Pons (tissue), 1 donor: ENCODE measurements at regions not wholly inside any gene's neighbourhood (a gene's known extent, or its start where the extent isn't known, plus 50 kb on each side); places are given as distances from the start of the nearest gene placed in this dataset.

Experiments used
- DNase-seq: peaks from one replicate; pipeline ENCODE4 v3.0.0-alpha.2; 2016; ENCODE audit warnings: low spot score

DNA sequence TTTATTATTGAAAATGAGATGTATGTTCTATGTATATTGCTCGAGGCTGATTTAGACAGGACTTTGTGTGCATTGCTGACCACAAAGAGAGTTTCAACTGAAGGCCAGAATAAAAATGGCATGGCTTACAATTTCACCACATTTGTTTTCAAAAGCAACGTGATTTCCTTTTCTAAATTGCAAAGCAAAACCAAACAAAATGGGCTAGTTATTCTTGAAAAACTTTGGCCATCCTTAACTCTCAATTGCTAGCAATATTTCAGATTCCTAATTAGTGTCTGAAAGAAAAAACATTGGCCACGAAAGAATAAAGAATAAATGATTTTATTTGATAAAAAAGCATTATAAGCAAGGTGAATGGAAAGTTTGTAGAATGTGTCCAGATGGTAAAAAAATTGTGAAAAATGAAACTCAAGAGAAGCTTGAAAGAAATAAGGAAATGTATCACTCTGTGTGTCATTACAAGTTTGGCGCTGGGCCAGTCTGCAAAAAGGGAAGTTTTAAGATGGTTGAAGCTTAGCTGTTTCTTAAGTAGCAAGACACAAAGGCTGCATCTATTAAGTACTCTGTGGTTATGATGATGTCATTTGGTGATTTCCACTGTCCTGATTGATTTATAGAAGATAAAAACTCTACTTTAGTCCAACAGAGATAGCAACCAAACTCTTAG is 89.2 kb upstream of the PRLR start:
- DNase-seq: peak; percentile 45

DNA sequence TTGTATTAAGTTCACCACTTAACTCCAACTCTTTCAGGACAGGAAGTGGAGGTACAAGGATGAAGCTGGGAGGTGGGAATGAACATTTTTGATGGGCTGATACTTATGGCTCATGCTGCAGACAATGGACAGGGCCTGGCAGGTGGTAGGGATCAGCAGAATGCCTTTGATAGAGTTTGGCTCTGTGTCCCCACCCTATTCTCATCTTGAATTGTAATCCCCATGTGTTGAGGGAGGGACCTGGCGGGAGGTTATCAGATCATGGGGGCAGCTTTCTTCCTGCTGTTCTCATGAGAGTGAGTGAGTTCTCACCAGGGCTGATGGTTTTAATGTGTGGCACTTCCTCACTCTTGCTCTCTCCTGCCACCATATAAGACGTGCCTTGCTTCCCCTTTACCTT is 87.3 kb upstream of the PRLR start:
- no peak for DNase-seq

DNA sequence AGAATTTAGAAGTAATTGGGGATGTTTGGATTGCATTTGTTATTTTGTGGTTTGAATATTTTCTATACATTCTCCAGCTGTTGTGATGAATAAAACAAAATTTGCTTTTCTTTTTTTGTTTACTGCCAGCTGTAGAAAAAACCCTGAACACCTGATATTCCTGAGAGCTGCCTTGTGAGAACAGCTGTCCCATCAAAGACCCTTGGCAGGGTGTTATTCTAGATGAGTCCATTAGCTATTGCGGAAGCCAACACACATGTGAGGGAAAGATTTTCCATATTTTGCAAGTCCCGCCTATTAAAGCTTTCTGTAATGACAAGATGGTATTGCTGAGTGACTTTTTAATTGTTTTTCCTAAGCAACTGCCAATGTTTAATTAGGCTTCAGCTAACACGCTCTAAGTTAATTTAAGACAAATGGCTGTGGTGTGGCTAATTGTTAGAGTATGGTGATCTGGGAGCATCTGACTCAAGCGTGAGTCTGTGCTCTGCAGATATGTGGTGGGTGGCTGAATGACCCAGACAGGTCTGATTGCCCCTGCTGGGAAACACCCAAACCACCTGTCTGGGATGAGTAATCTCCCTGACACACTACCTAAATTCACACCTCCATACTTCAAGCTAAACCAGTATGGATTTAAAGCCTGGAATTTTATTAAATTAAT is 86.5 kb upstream of the PRLR start:
- no peak for DNase-seq

DNA sequence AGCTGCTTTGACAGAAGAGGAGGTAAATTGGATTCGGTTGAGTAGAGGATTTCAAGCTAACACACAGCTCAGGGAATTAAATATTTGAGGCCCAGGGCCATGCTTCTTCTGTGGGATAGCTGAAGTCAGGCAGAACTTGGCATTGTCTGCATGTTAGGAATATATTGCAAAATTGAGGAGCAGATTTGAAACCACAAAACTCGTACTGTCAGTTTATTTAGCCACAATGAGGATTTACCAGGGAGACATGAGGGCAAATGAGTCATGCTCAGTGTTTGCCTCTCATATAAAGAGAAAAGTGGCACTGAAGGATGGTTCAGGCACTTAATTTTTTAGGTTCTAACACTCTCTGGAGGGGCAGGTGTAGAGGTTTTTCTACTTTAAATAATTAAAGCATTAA is 83.0 kb upstream of the PRLR start:
- DNase-seq: no peak

DNA sequence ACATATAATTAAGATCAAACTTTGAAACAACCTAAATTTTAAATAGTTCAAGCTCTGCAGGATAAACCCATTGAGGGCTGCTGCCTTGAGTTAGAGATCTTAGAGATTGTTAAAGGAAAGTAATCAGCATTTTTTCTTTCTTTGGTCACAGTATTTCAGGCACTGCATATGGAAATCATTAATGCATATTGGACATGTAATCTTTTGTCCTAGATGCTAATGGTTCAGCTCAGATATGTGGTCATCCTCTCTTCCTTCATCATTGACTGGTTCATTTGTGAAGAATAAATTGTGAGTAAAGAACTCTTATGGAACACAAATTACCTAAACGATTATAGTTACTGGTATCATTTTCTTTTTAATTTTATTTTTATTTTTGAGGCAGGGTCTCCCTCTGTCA is 82.0 kb upstream of the PRLR start:
- DNase-seq: no peak

DNA sequence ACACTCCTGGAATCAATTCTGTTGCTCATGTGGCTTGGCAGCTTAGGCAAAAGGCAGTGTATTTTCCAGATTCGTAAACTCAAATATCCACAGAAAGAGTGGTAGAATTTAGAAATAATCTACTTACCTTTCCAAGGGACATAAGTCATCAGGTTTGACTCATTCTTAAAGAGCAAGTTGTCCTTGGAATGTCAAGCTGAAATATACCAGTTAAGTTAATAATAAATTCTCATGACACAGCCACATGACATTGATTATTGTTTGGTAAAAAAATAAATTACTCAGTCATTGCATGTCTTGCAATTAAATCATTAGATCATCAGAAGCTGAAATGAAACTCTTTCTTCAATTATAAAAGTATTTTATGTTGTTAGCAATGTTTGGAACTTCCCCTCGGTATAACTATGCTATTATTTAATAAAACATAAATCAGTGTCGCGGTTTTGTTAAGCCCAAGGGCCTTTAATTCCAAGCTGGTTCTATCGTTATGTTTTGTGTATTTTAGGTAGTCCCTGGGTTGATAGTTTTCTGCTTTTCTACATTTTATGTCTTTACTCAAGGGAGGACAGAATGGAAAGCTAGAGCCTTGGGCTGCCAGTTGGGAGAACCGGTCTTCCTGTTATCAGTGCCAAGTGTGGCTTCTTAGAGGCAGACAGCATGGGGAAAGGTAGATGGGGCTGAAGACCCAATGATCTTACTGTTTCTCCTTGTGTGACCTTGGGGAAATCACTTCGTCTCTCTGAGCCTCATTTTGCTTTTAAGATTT is 79.3 kb upstream of the PRLR start:
- no peak for DNase-seq

DNA sequence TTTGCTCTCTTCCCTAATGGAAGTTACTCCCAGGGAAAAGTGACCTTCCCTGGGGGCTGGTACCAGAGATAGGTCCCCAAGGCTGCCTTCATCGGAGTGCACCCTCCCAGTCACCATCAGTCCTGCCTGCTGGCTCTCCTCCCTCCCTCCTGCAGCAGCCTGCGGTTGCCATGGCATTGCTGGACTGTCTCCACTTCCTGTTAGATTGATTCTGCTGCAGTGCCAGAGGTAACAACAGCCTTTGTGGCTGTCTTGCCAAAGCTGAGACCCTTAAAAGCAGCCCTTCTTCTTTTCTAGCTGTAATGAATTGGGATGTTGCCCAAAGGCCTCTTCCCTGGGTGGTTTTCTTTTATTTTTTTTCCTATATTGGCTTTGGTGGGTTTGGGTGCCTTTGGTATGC is 78.1 kb upstream of the PRLR start:
- DNase-seq: no peak

DNA sequence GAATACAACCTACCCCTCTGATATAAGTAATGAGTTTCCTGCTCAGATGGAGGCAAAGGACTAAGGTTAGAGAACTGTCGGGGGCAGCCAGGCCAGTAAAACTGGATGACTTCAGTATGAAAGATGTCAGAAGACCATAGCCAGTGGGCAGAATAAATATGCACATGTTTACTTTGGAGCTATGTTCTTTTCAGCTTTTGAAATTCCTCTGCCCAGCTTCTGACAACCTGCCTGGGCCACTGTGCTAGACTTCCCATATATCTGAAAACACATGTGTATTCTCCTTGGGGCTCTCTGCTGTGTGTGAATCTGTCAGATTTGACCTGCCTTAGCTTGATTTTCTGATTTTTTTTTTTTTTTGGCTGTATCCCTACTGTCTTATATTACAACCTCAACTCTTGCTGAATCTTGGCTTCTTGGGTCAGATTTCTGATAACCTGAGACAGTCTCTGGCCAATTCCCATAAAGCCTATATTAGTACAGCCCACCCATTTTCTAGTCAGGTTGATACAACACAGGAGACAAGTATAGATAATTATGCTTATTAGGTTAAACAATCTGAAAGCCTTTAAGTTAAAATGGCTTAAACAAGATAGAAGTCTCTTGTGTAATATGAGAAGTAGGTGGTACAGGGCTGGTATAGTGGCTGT is 76.6 kb upstream of the PRLR start:
- no peak for DNase-seq

DNA sequence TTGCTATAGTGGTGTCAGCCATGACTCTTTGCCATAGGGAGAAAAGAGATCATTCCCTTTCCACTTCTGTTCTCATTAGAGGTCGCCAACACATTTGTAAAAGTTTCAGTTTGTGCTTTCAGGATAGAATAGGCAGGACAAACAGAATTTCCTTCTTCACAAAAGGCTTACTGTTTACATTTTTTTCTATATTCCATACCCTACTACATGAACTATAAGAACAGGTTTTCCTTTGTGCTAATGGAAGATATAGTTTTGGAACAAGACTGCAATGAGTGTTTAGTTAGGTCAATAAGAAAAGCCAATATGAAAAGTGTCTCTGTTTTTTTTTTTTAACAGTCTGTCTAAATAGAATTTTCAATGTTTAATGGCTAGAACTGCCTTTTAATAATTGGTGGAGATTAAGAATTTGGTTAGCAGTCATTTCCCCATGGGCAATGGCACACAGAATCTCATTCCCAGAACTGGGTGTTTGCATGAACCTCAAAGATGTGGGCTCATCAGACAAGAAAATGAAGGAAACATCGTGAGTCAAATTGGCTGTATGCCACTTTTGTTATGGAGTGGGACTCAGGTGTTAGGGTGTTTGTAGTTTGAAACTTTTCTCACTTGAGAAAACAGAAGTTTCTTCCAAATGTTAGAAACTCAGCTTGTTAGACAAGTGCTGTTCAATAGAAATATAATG is 75.2 kb upstream of the PRLR start:
- no peak for DNase-seq

DNA sequence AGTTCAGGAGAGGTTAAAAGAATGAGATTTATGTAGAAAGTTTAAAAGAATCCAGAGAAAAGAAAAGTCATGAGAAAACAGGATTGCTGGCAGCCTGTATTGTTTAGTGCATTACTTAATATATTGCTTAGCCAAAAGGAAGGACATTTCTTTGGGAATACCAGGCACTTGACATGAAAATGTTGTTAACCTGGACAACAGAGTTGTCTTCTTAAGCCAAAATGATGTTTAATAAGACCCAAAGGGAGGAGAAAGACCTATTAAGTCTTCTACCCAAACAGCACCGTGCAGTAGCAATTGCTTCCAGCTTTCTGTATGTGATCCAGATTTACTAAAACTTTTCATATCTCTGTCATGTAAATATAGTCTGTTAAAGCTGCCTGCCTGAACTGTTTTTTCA is 74.0 kb upstream of the PRLR start:
- DNase-seq: no peak

DNA sequence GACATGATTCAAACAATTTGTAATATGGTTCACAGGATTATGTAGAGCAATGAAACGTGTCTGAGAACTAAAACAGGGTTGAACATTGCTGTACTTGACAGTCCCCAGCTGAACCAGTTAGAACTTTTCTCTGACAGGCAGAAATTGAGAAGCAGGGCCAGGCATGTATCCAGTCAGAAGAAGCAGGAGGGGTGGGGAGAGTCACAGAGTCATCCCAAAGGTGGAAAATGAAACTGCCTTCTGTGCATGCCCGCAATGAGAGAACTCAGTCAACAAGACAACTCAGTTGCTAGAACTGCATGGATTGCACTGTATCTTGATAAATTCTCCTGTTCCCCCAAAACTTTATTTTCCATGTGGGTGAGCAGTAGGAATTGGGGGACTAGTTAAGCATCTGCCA is 72.9 kb upstream of the PRLR start:
- no peak for DNase-seq

DNA sequence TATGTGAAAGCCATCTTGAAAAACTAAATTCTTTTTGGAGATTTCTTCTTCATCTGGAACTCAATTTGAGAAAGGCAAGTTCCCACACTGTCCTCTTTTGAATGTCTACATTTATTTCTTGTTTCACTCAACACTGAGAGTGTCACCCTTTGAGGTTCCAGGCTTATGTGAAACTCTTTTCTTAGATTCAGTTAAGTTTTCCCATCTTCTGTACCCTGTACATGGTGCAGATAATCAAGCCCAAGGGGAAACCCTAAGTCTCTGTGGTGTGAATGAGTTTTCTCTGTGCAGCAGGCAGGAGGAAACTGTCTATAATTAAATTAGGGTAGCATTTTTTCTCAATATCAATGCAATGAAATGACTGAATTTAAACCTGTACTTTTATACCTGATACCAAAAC is 72.3 kb upstream of the PRLR start:
- DNase-seq: no peak

DNA sequence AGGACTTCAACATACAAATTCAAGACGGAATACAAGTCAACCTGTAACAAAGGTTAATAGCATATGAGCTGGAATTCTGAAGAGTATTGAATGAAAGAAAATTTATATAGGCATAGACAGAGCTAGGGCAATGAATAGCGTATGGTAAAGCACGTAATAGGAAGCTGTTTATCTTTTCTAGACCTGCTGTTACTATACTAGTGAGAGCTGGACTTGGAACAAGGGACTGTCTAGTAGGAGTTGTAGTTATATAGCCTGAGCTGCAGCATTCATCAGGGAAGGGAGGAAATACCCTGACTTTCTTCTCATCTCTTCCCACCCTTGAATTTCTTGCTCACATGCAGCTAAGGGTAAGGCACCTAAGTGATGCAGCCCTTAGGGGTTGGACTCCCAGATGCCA is 67.5 kb upstream of the PRLR start:
- DNase-seq: no peak

DNA sequence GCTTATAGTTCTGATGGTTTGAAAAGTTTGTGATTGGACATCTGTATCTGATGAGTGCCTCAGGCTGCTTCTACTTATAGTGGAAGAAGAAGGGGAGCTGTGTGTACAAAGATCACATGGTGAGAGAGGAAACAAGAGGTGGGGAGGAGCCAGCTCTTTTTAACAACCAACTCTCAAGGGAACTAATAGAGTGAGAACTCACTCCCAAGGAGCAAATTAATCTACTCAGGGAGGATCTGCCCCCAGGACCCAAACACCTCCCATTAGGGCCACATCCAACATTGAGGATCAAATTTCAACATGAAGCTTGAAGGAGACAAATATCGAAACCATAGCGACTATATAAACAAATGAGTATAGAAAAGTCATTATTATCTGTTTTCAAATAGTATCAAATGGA is 64.7 kb upstream of the PRLR start:
- no peak for DNase-seq

DNA sequence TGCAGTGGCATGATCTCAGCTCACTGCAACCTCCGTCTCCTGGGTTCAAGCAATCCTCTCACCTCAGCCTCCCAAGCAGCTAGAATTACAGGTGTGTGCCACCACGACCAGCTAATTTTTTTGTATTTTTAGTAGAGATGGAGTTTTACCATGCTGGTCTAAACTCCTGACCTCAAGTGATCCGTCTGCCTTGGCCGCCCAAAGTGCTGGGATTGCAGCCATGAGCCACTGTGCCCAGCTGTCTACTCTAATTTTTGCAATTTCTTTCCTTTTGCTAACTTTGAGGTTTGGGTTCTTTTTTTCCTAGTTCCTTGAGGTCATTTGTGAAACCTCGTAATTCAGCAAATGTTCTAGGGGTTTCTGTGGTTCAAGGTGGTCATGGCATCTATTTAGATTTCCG is 63.7 kb upstream of the PRLR start:
- no peak for DNase-seq

DNA sequence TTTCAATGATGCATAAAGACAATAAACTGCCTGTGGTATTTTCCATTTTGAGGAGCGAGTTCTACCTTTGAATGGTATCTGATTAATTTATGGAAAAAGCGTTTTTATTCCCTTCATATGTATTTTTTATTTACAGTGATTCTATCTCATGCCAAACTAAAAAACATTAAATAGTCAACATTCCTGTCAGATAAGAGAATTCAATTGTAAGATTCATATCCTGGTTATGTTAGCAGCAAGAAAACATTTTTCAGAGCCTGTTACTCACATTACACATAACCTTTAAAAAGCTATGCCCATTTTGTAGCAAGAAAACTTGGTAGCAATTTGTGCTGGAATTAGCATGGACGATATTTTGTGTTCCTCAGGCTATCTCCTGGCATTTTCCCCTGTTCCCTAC is 55.1 kb upstream of the PRLR start:
- no peak for DNase-seq

DNA sequence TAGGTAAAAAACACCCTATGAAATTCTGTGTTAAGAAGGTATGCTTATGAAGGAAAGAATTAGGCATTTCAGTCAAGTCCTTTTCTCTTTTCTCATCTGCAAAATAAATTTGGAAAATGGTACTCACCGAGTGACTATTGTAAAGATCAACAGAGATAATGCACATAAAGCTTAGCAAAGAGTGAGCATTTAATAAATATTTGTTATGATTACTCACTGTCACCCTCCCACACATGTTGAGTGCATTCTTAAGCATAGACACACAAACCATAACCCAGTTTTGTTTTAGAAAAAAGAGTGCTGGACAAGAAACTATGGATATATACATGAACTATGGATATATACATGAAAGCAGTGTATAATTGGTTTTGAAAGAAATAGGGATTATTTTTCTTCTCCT is 54.7 kb upstream of the PRLR start:
- DNase-seq: no peak

DNA sequence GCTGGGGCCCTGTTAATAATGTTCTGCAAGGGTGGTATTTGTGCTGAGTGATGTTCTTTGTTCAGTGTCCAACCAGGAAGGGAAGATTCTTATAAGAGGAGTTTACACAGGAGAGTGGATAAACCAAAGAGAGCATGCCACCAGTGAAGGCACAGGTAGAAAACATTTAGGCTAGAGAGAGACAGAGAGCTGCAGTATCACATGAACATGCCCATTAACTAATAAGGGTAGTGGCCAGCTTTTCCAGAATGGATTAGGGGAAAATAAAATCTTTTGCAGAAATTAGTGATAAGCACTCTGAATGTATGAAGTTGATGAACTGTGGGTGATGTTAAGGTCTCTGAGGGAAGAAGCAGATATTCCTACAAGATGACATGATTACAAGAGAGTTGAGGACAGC is 54.1 kb upstream of the PRLR start:
- no peak for DNase-seq

DNA sequence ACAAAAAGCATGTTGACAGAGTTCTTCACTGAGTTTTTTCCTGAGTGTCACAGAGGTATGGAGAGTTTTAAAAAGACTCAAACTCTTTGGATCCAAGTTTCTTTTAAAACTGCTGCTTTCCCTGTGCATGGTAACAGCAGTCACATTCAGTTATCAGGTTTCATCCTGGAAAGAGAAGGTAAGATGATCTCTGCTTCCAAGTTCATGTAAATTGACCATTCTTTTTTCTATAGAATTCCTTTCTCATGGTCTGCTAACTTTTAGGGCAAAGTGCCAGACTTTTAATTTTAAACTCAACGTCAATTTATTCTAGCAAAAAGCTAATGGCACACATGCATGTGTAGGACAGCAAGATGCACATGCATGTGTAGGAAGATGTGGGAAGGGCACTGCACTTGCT is 52.5 kb upstream of the PRLR start:
- DNase-seq: no peak

DNA sequence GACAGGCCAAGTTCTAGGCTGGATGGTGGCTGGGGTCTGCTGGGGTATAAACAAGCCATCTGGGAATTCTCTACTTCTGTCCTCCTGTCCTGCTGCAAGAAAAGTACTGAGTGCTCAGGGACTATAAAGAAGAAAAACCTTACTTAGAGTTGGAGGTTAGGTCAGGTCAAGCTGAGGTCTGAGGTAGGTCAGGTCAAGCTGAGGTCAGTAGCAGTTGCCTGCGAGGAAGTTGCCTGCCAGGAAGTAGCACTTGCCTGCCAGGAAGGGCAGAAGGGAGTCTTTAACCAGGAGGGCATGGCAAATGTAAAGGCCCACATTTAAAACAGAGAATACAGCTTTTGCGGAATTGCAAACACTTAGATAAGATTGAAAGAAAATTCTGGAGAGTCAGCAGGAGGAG is 51.3 kb upstream of the PRLR start:
- no peak for DNase-seq
